K562 (cell line): ENCODE measurements at regions not wholly inside any gene's neighbourhood (a gene's known extent, or its start where the extent isn't known, plus 50 kb on each side); places are given as distances from the start of the nearest gene placed in this dataset.

ENCODE experiments used
- C11orf30 ChIP-seq: fragments of 450-650 bp; IDR thresholded peaks from 2 replicates; pipeline ENCODE4 v1.6.1; 2016; ENCODE audit warnings: low read depth, mild to moderate bottlenecking
- DMBX1 ChIP-seq: fragments of 250-450 bp; sonication (Bioruptor Pico); IDR thresholded peaks from 2 replicates; pipeline ENCODE4 v1.8.0; 2022; ENCODE audit warnings: inconsistent platforms, mild to moderate bottlenecking, moderate library complexity, borderline replicate concordance
- E2F6 ChIP-seq, 2 experiments: IDR thresholded peaks; 2 replicates each; pipeline ENCODE4 v1.6.1; 2011; ENCODE audit warnings: borderline replicate concordance in 1 of 2, control low read depth in 1 of 2, low read depth in 1 of 2, low read length in 1 of 2, mild to moderate bottlenecking in 1 of 2, mixed read lengths in 1 of 2, moderate library complexity in 1 of 2; ENCODE audit not compliant: insufficient read depth in 1 of 2, insufficient read length in 1 of 2, poor library complexity in 1 of 2, severe bottlenecking in 1 of 2; ENCODE audit errors: extremely low read depth in 1 of 2
- FOXM1 ChIP-seq, 2 experiments: fragments of 450-650 bp in 1 of 2; sonication (generic) in 1 of 2; formaldehyde crosslinking in 1 of 2; IDR thresholded peaks; 2 replicates each; pipeline versions ENCODE4 v1.6.1 to v1.9.0; 2017 to 2022; ENCODE audit warnings: low read depth in 2 of 2, mild to moderate bottlenecking in 2 of 2, missing genetic modification reagents in 1 of 2, moderate library complexity in 1 of 2
- GTF2A2 ChIP-seq: IDR thresholded peaks from 2 replicates; pipeline ENCODE4 v1.6.1; 2016; ENCODE audit warnings: mild to moderate bottlenecking, missing genetic modification characterization, missing compliant biosample characterization
- KLF16 ChIP-seq: IDR thresholded peaks from 2 replicates; pipeline ENCODE4 v1.6.1; 2016; ENCODE audit warnings: antibody characterized with exemption
- NR4A1 ChIP-seq, 2 experiments: fragments of 250-450 bp in 1 of 2; fragments of 450-650 bp in 1 of 2; sonication (Bioruptor Pico) in 1 of 2; IDR thresholded peaks; 2 replicates each; pipeline versions ENCODE4 v1.4.0 to v1.6.1; 2016 to 2020; ENCODE audit warnings: mild to moderate bottlenecking in 2 of 2, missing compliant biosample characterization in 1 of 2, missing genetic modification characterization in 1 of 2, moderate library complexity in 1 of 2
- TAF9B ChIP-seq: fragments of 450-650 bp; IDR thresholded peaks from 2 replicates; pipeline ENCODE4 v1.6.1; 2018; ENCODE audit warnings: mild to moderate bottlenecking; ENCODE audit not compliant: partially characterized antibody
- XRCC5 ChIP-seq: fragments of 200-400 bp; formaldehyde crosslinking; IDR thresholded peaks from 2 replicates; pipeline ENCODE4 v1.6.1; 2017; ENCODE audit warnings: low read depth, mild to moderate bottlenecking, low read length
- ZNF165 ChIP-seq: fragments of 250-450 bp; sonication (Bioruptor Pico); IDR thresholded peaks from 2 replicates; pipeline ENCODE4 v1.4.0; 2020; ENCODE audit warnings: borderline replicate concordance
- ZNF184 ChIP-seq: sonication (generic); formaldehyde crosslinking; IDR thresholded peaks from 2 replicates; pipeline ENCODE4 v1.5.0; 2020; ENCODE audit warnings: missing genetic modification reagents
- ZNF280B ChIP-seq: fragments of 250-450 bp; sonication (Bioruptor Pico); IDR thresholded peaks from 2 replicates; pipeline ENCODE4 v1.5.1; 2021; ENCODE audit warnings: mild to moderate bottlenecking
- ZNF436 ChIP-seq: fragments of 250-450, 450-650 bp; sonication (Bioruptor Pico); formaldehyde crosslinking; IDR thresholded peaks from 2 replicates; pipeline ENCODE4 v1.7.0; 2020; ENCODE audit warnings: mild to moderate bottlenecking
- ZZZ3 ChIP-seq: fragments of 450-650 bp; IDR thresholded peaks from 2 replicates; pipeline ENCODE4 v1.6.1; 2016; ENCODE audit warnings: antibody characterized with exemption, mild to moderate bottlenecking, moderate library complexity

- TF ChIP-seq E2F6 (IDR thresholded peaks at IDR 0.05; ENCODE audit: borderline replicate concordance in 1 of 2, extremely low read depth in 1 of 2, insufficient read depth in 1 of 2, insufficient read length in 1 of 2, low read depth in 1 of 2, low read length in 1 of 2, poor library complexity in 1 of 2, severe bottlenecking in 1 of 2) (no peak), ZZZ3 (no peak), XRCC5 (no peak), ZNF280B (CRISPR knock-in tag) (no peak), ZNF165 (CRISPR knock-in tag) (no peak), ZNF436 (CRISPR knock-in tag) (no peak), DMBX1 (no peak), ZNF184 (CRISPR knock-in tag) (no peak), FOXM1 (IDR thresholded peaks at IDR 0.05; ENCODE audit: low read depth) (no peak), FOXM1 (CRISPR knock-in tag; IDR thresholded peaks at IDR 0.05; ENCODE audit: low read depth) (no peak), NR4A1 (CRISPR knock-in tag; IDR thresholded peaks at IDR 0.05) (no peak), NR4A1 (tag; IDR thresholded peaks at IDR 0.05) (peak; percentile 25; the same call in 1 of the 2 replicates), GTF2A2 (tag) (no peak), C11orf30 (peak; percentile 71), TAF9B (no peak), KLF16 (peak; percentile 10; the same call in 1 of the 2 replicates)
Measured at GRCh38 chr16:17013038-17013437, 457.7 kb downstream of the XYLT1 start (continued).
